ENCODE measurements at regions not wholly inside any gene's neighbourhood (a gene's known extent, or its start where the extent isn't known, plus 50 kb on each side); places are given as distances from the start of the nearest gene placed in this dataset.

GRCh38 chr3:43783987-43784639, 93.4 kb downstream of the ABHD5 start:
- no peak for DNase-seq

GRCh38 chr3:43784640-43785011, 93.9 kb downstream of the ABHD5 start:
- no peak for DNase-seq

GRCh38 chr3:43785551-43785950, 94.8 kb downstream of the ABHD5 start:
- no peak for DNase-seq

- DNase-seq, result no peak
Observed at GRCh38 chr3:43786102-43786501, 95.4 kb downstream of the ABHD5 start.

GRCh38 chr3:43786526-43787305, 96.0 kb downstream of the ABHD5 start:
- no peak for DNase-seq

- no peak for DNase-seq
Observed at GRCh38 chr3:43787330-43787729, 96.6 kb downstream of the ABHD5 start.

GRCh38 chr3:43789028-43789427, 98.3 kb downstream of the ABHD5 start:
- DNase-seq, result no peak

GRCh38 chr3:43790060-43790459, 99.3 kb downstream of the ABHD5 start:
- DNase-seq, result no peak

GRCh38 chr3:43790476-43790875, 99.7 kb downstream of the ABHD5 start:
- no peak for DNase-seq

GRCh38 chr3:43791246-43791645, 100.5 kb downstream of the ABHD5 start:
- DNase-seq, result no peak

GRCh38 chr3:43792904-43793303, 102.2 kb downstream of the ABHD5 start:
- DNase-seq, result no peak

GRCh38 chr3:43793648-43794372, 103.1 kb downstream of the ABHD5 start:
- no peak for DNase-seq

- DNase-seq, result no peak
Observed at GRCh38 chr3:43794776-43795175, 104.0 kb downstream of the ABHD5 start.

GRCh38 chr3:43795491-43795890, 104.8 kb downstream of the ABHD5 start:
- no peak for DNase-seq

GRCh38 chr3:43796041-43796596, 105.4 kb downstream of the ABHD5 start:
- no peak for DNase-seq

- no peak for DNase-seq
Observed at GRCh38 chr3:43797794-43798193, 107.1 kb downstream of the ABHD5 start.

- no peak for DNase-seq
Observed at GRCh38 chr3:43810797-43811196, 120.1 kb downstream of the ABHD5 start.

GRCh38 chr3:43814461-43814860, 123.7 kb downstream of the ABHD5 start:
- DNase-seq, result no peak

GRCh38 chr3:43816372-43816771, 125.6 kb downstream of the ABHD5 start:
- DNase-seq, result no peak

GRCh38 chr3:43817064-43817463, 126.3 kb downstream of the ABHD5 start:
- no peak for DNase-seq

- peak; percentile 17 for DNase-seq
Observed at GRCh38 chr3:43817825-43818224, 127.1 kb downstream of the ABHD5 start.

GRCh38 chr3:43818229-43818628, 127.5 kb downstream of the ABHD5 start:
- DNase-seq, result no peak

- DNase-seq, result no peak
Observed at GRCh38 chr3:43838009-43838758, 147.4 kb downstream of the ABHD5 start.

All from activated CD4-positive, alpha-beta T cell treated with anti-CD3 and anti-CD28 coated beads for 48 hours (primary cell).